HEK293T (cell line): ENCODE measurements at regions not wholly inside any gene's neighbourhood (a gene's known extent, or its start where the extent isn't known, plus 50 kb on each side); places are given as distances from the start of the nearest gene placed in this dataset.

Source experiments
- ARNT ChIP-seq: fragments of 450-650 bp; IDR thresholded peaks from 2 replicates; pipeline ENCODE4 v1.6.1; 2017; ENCODE audit warnings: mild to moderate bottlenecking
- BHLHE40 ChIP-seq: fragments of 450-650 bp; IDR thresholded peaks from 2 replicates; pipeline ENCODE4 v1.6.1; 2016; ENCODE audit warnings: mild to moderate bottlenecking, moderate library complexity, borderline replicate concordance
- ELF4 ChIP-seq: fragments of 450-650 bp; IDR thresholded peaks from 2 replicates; pipeline ENCODE4 v1.6.1; 2017; ENCODE audit warnings: antibody characterized with exemption
- FOXA1 ChIP-seq: fragments of 450-650 bp; IDR thresholded peaks from 2 replicates; pipeline ENCODE4 v1.6.1; 2016; ENCODE audit warnings: mild to moderate bottlenecking
- FOXK2 ChIP-seq: fragments of 450-650 bp; IDR thresholded peaks from 2 replicates; pipeline ENCODE4 v1.6.1; 2016; ENCODE audit warnings: mild to moderate bottlenecking
- FOXM1 ChIP-seq: fragments of 450-650 bp; IDR thresholded peaks from 2 replicates; pipeline ENCODE4 v1.6.1; 2017; ENCODE audit warnings: mild to moderate bottlenecking, borderline replicate concordance
- HDGF ChIP-seq: fragments of 450-650 bp; IDR thresholded peaks from 2 replicates; pipeline ENCODE4 v1.6.1; 2017; ENCODE audit warnings: antibody characterized with exemption, borderline replicate concordance
- L3MBTL2 ChIP-seq: fragments of 450-650 bp; conservative IDR thresholded peaks from 2 replicates; pipeline ENCODE4 v1.6.1; 2016; ENCODE audit warnings: mild to moderate bottlenecking
- NFRKB ChIP-seq: fragments of 450-650 bp; IDR thresholded peaks from 2 replicates; pipeline ENCODE4 v1.6.1; 2016; ENCODE audit warnings: mild to moderate bottlenecking, moderate library complexity
- SP1 ChIP-seq: fragments of 450-650 bp; IDR thresholded peaks from 2 replicates; pipeline ENCODE4 v1.6.1; 2017
- SUZ12 ChIP-seq: fragments of 450-650 bp; IDR thresholded peaks from 2 replicates; pipeline ENCODE4 v1.6.1; 2016; ENCODE audit warnings: mild to moderate bottlenecking
- TARDBP ChIP-seq: fragments of 450-650 bp; IDR thresholded peaks from 2 replicates; pipeline ENCODE4 v1.6.1; 2016
- ZNF384 ChIP-seq: fragments of 450-650 bp; IDR thresholded peaks from 2 replicates; pipeline ENCODE4 v1.6.1; 2016
- TF ChIP-seq, protein P1 (sequence below): fragments of 450-650 bp; IDR thresholded peaks from 2 replicates; pipeline ENCODE4 v1.6.1; 2016

DNA sequence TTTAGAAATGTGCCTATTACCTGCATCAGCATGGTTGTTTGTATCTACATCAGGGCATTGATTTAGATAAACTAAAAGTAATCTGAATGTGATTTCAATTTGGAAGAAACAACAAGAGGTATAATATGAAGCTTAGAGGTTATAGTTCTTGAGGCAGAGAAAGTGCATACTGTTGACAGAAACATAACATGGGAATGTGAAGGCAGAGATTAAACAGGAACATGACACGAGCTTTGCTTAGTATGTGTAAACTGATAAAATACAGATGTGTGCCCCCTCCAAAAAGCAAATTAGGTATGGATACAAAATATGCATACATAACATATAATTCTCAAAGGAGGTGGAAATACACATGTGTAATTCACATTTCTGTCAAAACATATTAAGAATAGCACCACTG, 1180.2 kb upstream of the ADGRL3 start:
- no peak for TF ChIP-seq BHLHE40
- TF ChIP-seq NFRKB = no peak
- no peak for TF ChIP-seq ELF4
- no peak for TF ChIP-seq FOXA1
- TF ChIP-seq ARNT = no peak
- no peak for TF ChIP-seq SP1
- TF ChIP-seq SUZ12 = no peak
- TF ChIP-seq TARDBP = no peak
- TF ChIP-seq L3MBTL2 = no peak
- no peak for TF ChIP-seq ZNF384
- TF ChIP-seq, protein P1, sequence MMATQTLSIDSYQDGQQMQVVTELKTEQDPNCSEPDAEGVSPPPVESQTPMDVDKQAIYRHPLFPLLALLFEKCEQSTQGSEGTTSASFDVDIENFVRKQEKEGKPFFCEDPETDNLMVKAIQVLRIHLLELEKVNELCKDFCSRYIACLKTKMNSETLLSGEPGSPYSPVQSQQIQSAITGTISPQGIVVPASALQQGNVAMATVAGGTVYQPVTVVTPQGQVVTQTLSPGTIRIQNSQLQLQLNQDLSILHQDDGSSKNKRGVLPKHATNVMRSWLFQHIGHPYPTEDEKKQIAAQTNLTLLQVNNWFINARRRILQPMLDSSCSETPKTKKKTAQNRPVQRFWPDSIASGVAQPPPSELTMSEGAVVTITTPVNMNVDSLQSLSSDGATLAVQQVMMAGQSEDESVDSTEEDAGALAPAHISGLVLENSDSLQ = no peak
- no peak for TF ChIP-seq FOXK2
- no peak for TF ChIP-seq HDGF
- TF ChIP-seq FOXM1 = no peak
